Muscle of leg (tissue), 3 donors: ENCODE measurements at regions not wholly inside any gene's neighbourhood (a gene's known extent, or its start where the extent isn't known, plus 50 kb on each side); places are given as distances from the start of the nearest gene placed in this dataset.
"Not testable (repeated sequence)": the region's sequence is repeated elsewhere in the genome, so short reads cannot be mapped to it uniquely, and the experiment has no call there.

ENCODE experiments used
- DNase-seq: peaks from one replicate; pipeline ENCODE4 v3.0.0; 2013
- H3K27ac ChIP-seq: one replicate; pipeline ENCODE4 v1.5.1; 2013; ENCODE audit warnings: mild to moderate bottlenecking, low read length, control low read depth
- H3K27me3 ChIP-seq: one replicate; pipeline ENCODE4 v1.6.1; 2013; ENCODE audit warnings: low read length; ENCODE audit not compliant: control insufficient read depth, insufficient read depth
- H3K36me3 ChIP-seq: one replicate; pipeline ENCODE4 v1.6.1; 2013; ENCODE audit warnings: low read length; ENCODE audit not compliant: control insufficient read depth, insufficient read depth
- H3K4me1 ChIP-seq: one replicate; pipeline ENCODE4 v1.6.1; 2013; ENCODE audit warnings: low read length; ENCODE audit not compliant: control insufficient read depth, insufficient read depth
- H3K4me3 ChIP-seq: one replicate; pipeline ENCODE4 v1.5.1; 2013; ENCODE audit warnings: low read length, control low read depth
- H3K9me3 ChIP-seq: replicated peaks from 2 replicates; pipeline ENCODE4 v1.6.1; 2013; ENCODE audit warnings: low read depth, low read length; ENCODE audit not compliant: control insufficient read depth
- WGBS: methylation state at CpG from one replicate; pipeline ENCODE4 v1.1.5; 2013; ENCODE audit warnings: missing lambda C conversion rate; ENCODE audit not compliant: insufficient coverage; 5-methylcytosine and 5-hydroxymethylcytosine counted together

DNA sequence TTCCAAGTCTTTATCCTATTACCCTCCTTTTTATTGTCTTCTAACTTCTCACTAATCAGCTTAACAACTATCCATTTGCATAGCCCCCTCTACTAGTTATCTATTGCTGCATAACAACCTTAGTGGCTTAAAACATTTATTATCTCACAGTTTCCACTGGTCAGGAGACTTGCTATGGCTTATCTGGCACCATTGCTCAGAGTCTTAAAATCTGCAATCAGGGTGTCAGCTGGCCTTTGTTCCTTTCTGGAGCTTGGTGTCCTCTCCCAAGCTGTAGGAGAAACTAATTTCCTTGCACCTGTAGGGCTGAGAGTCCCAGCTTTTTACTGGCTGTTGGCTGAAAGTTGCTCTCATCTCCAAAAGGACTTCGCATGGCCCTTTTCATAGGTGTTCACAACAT, 137.0 kb upstream of the SMIM31 start:
- WGBS, result 100% methylated on average over 1 of the region's 1 CpG
- no peaks in the 10 kb centered on the region for H3K27me3 ChIP-seq
- no peaks in the 10 kb centered on the region for H3K36me3 ChIP-seq
- no peak for DNase-seq
- no peak overlapping the region for H3K27ac ChIP-seq
- H3K4me3 ChIP-seq, result no peak overlapping the region
- H3K4me1 ChIP-seq, result no peaks in the 10 kb centered on the region
- H3K9me3 ChIP-seq, result no peaks in the 10 kb centered on the region

DNA sequence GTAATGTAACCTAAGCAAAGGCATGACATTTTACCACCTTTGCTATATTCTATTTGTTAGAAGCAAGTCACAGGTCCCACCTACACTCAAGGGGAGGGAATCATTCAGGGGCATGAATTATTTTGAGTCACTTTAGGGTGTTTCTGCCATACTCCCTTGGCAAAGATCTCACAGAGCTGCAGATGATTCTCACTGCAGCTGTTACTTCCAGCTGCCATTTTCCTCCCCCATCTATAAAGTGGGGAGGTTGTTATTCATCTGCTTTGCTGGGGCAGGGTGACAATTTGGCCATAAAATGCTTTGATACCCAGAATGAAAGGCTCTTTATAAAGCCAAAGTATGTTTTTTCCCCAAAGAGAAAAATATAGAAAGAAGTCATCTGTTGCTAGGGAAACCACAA, 136.5 kb upstream of the SMIM31 start:
- no peaks in the 10 kb centered on the region for H3K27me3 ChIP-seq
- no peak overlapping the region for H3K27ac ChIP-seq
- no peaks in the 10 kb centered on the region for H3K4me1 ChIP-seq
- no peaks in the 10 kb centered on the region for H3K36me3 ChIP-seq
- H3K4me3 ChIP-seq, result no peak overlapping the region
- peak; percentile 4 for DNase-seq
- no peaks in the 10 kb centered on the region for H3K9me3 ChIP-seq

GRCh38 chr4:164617911-164618310, 136.0 kb upstream of the SMIM31 start:
- no peak overlapping the region for H3K4me3 ChIP-seq
- peak; percentile 3 for DNase-seq
- H3K36me3 ChIP-seq, result no peaks in the 10 kb centered on the region
- H3K27me3 ChIP-seq, result no peaks in the 10 kb centered on the region
- no CpG with 5 or more reads among the region's 3 CpGs for WGBS
- H3K9me3 ChIP-seq, result peaks cover 2% of the 10 kb centered on the region
- no peaks in the 10 kb centered on the region for H3K4me1 ChIP-seq
- H3K27ac ChIP-seq, result no peak overlapping the region

- DNase-seq, result no peak
- no peaks in the 10 kb centered on the region for H3K4me1 ChIP-seq
Observed at GRCh38 chr4:164621886-164622521, 131.9 kb upstream of the SMIM31 start.

GRCh38 chr4:164623099-164623498, 130.8 kb upstream of the SMIM31 start:
- H3K4me1 ChIP-seq, result no peaks in the 10 kb centered on the region
- H3K4me3 ChIP-seq, result no peak overlapping the region
- H3K27me3 ChIP-seq, result no peaks in the 10 kb centered on the region
- H3K9me3 ChIP-seq, result peaks cover 9% of the 10 kb centered on the region
- DNase-seq, result no peak
- H3K27ac ChIP-seq, result no peak overlapping the region
- WGBS, result 83% methylated on average over 1 of the region's 1 CpG
- no peaks in the 10 kb centered on the region for H3K36me3 ChIP-seq

More at GRCh38 chr4:164621886-164622521, 131.9 kb upstream of the SMIM31 start:
- H3K27ac ChIP-seq, result no peak overlapping the region
- no peak overlapping the region for H3K4me3 ChIP-seq
- H3K9me3 ChIP-seq, result peaks cover 9% of the 10 kb centered on the region
- WGBS, result 0% methylated on average over 1 of the region's 4 CpGs
- no peaks in the 10 kb centered on the region for H3K36me3 ChIP-seq
- H3K27me3 ChIP-seq, result no peaks in the 10 kb centered on the region

DNA sequence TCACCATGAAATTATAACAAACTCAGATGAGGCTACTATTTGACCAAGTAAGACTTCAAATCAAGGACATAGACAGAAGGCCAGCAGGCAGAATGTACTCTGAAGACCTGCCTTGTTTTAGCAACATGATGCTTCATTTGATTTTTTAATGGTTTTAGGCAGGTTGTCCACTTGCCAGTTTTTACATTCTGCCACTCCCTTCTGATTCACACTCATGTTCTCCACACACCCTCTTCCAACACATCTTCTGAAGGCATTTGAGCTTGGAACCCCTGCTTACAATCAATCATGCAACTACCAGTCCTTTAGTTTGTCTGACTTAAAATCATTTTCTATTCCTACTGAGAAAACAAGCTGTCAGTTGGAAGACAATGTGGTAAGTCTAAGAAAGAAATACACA, 114.9 kb upstream of the SMIM31 start:
- Histone ChIP-seq H3K4me3 (no peak overlapping the region), H3K27me3 (no peaks in the 10 kb centered on the region), H3K27ac (no peak overlapping the region), H3K4me1 (no peaks in the 10 kb centered on the region), H3K36me3 (no peaks in the 10 kb centered on the region), H3K9me3 (no peaks in the 10 kb centered on the region)
- no peak for DNase-seq

GRCh38 chr4:164648151-164648848, 105.6 kb upstream of the SMIM31 start:
- DNase-seq, result peak; percentile 24
- Histone ChIP-seq H3K4me1 (no peaks in the 10 kb centered on the region), H3K9me3 (no peaks in the 10 kb centered on the region), H3K4me3 (no peak overlapping the region), H3K27ac (no peak overlapping the region), H3K36me3 (no peaks in the 10 kb centered on the region), H3K27me3 (no peaks in the 10 kb centered on the region)
- no CpG with 5 or more reads among the region's 1 CpG for WGBS

GRCh38 chr4:164648849-164649212, 105.1 kb upstream of the SMIM31 start:
- no peak overlapping the region for H3K27ac ChIP-seq
- no peaks in the 10 kb centered on the region for H3K4me1 ChIP-seq
- H3K36me3 ChIP-seq, result no peaks in the 10 kb centered on the region
- H3K9me3 ChIP-seq, result no peaks in the 10 kb centered on the region
- H3K4me3 ChIP-seq, result no peak overlapping the region
- DNase-seq, result no peak
- WGBS, result 90% methylated on average over 2 of the region's 4 CpGs
- H3K27me3 ChIP-seq, result no peaks in the 10 kb centered on the region

- WGBS, result no CpG with 5 or more reads among the region's 1 CpG
- H3K4me1 ChIP-seq, result no peaks in the 10 kb centered on the region
- H3K27me3 ChIP-seq, result no peaks in the 10 kb centered on the region
- DNase-seq, result no peak
- no peak overlapping the region for H3K4me3 ChIP-seq
- no peaks in the 10 kb centered on the region for H3K36me3 ChIP-seq
- H3K27ac ChIP-seq, result no peak overlapping the region
- peaks cover 2% of the 10 kb centered on the region for H3K9me3 ChIP-seq
Observed at GRCh38 chr4:164659765-164660164, 94.2 kb upstream of the SMIM31 start.

DNA sequence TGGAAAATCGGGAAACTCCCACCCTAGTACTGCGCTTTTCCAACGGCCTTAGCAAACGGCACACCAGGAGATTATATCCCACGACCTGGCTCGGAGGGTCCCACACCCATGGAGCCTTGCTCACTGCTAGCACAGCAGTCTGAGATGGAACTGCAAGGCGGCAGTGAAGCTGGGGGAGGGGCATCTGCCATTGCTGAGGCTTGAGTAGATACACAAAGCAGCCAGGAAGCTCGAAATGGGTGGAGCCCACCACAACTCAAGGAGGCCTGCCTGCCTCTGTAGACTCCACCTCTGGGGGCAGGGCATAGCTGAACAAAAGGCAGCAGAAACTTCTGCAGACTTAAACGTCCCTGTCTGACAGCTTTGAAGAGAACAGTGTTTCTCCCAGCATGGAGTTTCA, 77.8 kb upstream of the SMIM31 start:
- not testable (repeated sequence) for H3K27me3 ChIP-seq, H3K27ac ChIP-seq, H3K9me3 ChIP-seq, DNase-seq, H3K4me3 ChIP-seq, H3K36me3 ChIP-seq, H3K4me1 ChIP-seq
- 89% methylated on average over 9 of the region's 9 CpGs for WGBS

DNA sequence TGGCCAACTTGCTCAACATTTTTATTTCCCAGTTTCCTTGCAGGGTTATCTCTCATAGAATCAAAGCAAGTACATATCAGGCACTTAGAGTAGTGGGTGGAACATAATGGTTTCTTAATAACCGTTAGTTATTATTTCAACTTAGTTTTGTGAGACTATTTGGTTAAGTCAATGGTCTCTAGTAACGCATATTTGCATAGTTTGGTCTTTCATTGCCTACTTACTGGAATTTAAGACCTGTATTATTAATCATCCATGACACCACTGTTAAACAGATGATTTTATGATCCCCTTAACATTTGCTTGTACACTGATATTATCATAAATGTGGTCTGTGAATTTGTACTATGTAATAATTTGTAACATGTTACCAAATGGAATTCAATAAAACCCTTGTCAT, 70.9 kb upstream of the SMIM31 start:
- no peaks in the 10 kb centered on the region for H3K36me3 ChIP-seq
- DNase-seq, result no peak
- no peaks in the 10 kb centered on the region for H3K4me1 ChIP-seq
- H3K27me3 ChIP-seq, result no peaks in the 10 kb centered on the region
- no CpG with 5 or more reads among the region's 2 CpGs for WGBS
- H3K9me3 ChIP-seq, result no peaks in the 10 kb centered on the region
- no peak overlapping the region for H3K4me3 ChIP-seq
- H3K27ac ChIP-seq, result no peak overlapping the region
